H1 (cell line): ENCODE measurements at regions not wholly inside any gene's neighbourhood (a gene's known extent, or its start where the extent isn't known, plus 50 kb on each side); places are given as distances from the start of the nearest gene placed in this dataset.

Experiments used
- CTCF ChIP-seq, 3 experiments: IDR thresholded peaks; 1 replicate in 2 of 3; 2 replicates in 1 of 3; pipeline versions ENCODE4 v1.5.1 to v1.6.1; 2011; ENCODE audit warnings: low read length in 3 of 3, mild to moderate bottlenecking in 3 of 3, inconsistent platforms in 2 of 3, low read depth in 1 of 3, moderate library complexity in 1 of 3; ENCODE audit not compliant: insufficient read depth in 1 of 3; ENCODE audit errors: control extremely low read depth in 1 of 3
- EGR1 ChIP-seq: IDR thresholded peaks from 2 replicates; pipeline ENCODE4 v1.6.1; 2011; ENCODE audit warnings: low read depth, low read length, borderline replicate concordance
- NRF1 ChIP-seq: IDR thresholded peaks from 2 replicates; pipeline ENCODE4 v1.6.1; 2011; ENCODE audit warnings: mild to moderate bottlenecking, low read depth, low read length, improper control_type of control experiment
- RXRA ChIP-seq: IDR thresholded peaks from 2 replicates; pipeline ENCODE4 v1.6.1; 2011; ENCODE audit warnings: low read depth, mild to moderate bottlenecking, low read length, moderate library complexity; ENCODE audit not compliant: insufficient read depth

GRCh38 chr13:90453342-90453741 is 894.1 kb upstream of the MIR17HG start (continued):
- TF ChIP-seq CTCF (IDR thresholded peaks at IDR 0.05; ENCODE audit: control extremely low read depth in 1 of 3, insufficient read depth in 1 of 3, low read depth in 1 of 3, low read length in 3 of 3) (no peak), NRF1 (no peak), EGR1 (no peak), RXRA (no peak)
